Muscle of back (tissue), 3 donors: ENCODE measurements at regions not wholly inside any gene's neighbourhood (a gene's known extent, or its start where the extent isn't known, plus 50 kb on each side); places are given as distances from the start of the nearest gene placed in this dataset.
"Not testable (repeated sequence)": the region's sequence is repeated elsewhere in the genome, so short reads cannot be mapped to it uniquely, and the experiment has no call there.

ENCODE experiments used
- DNase-seq, 3 donors: peaks; one replicate each; pipeline versions ENCODE4 v3.0.0 to v3.0.0-alpha.2; 2013

GRCh38 chr7:81887098-81888090 is 117.5 kb upstream of the HGF start:
- no peak for DNase-seq

- DNase-seq = no peak
These were observed 116.4 kb upstream of the HGF start for GRCh38 chr7:81886211-81886764.

GRCh38 chr7:81884817-81885216 is 115.0 kb upstream of the HGF start:
- peak in 1 of 3 donors; percentile 11 for DNase-seq

GRCh38 chr7:81883801-81884393 is 114.0 kb upstream of the HGF start:
- no peak for DNase-seq

GRCh38 chr7:81882086-81882485 is 112.2 kb upstream of the HGF start:
- no peak for DNase-seq

- no peak for DNase-seq
These were observed 108.0 kb upstream of the HGF start for GRCh38 chr7:81877890-81878289.

- no peak for DNase-seq
These were observed 103.7 kb upstream of the HGF start for GRCh38 chr7:81873559-81873958.

- peak in 1 of 3 donors; percentile 11 for DNase-seq
These were observed 101.9 kb upstream of the HGF start for GRCh38 chr7:81871606-81872265.

- no peak for DNase-seq
These were observed 100.8 kb upstream of the HGF start for GRCh38 chr7:81870608-81871007.

GRCh38 chr7:81869670-81870069 is 99.8 kb upstream of the HGF start:
- no peak for DNase-seq

- DNase-seq = no peak
These were observed 95.9 kb upstream of the HGF start for GRCh38 chr7:81865754-81866153.

- DNase-seq = no peak
These were observed 89.6 kb upstream of the HGF start for GRCh38 chr7:81859433-81859832.

GRCh38 chr7:81858820-81859219 is 89.0 kb upstream of the HGF start:
- DNase-seq = not testable (repeated sequence)

- no peak for DNase-seq
These were observed 87.5 kb upstream of the HGF start for GRCh38 chr7:81857385-81857784.

- DNase-seq = no peak
These were observed 84.7 kb upstream of the HGF start for GRCh38 chr7:81854518-81854917.

GRCh38 chr7:81852701-81853100 is 82.9 kb upstream of the HGF start:
- DNase-seq = no peak

GRCh38 chr7:81851413-81851812 is 81.6 kb upstream of the HGF start:
- DNase-seq = no peak

- DNase-seq = peak in 2 of 3 donors; percentile 30 to 49
These were observed 76.6 kb upstream of the HGF start for GRCh38 chr7:81846398-81846797.

GRCh38 chr7:81845744-81846241 is 75.9 kb upstream of the HGF start:
- DNase-seq = peak in 2 of 3 donors; percentile 10 to 52

GRCh38 chr7:81843657-81844056 is 73.8 kb upstream of the HGF start:
- DNase-seq = not testable (repeated sequence)

- DNase-seq = no peak
These were observed 72.5 kb upstream of the HGF start for GRCh38 chr7:81842361-81842760.
